Cortex of kidney (tissue), 1 donor: ENCODE measurements at regions not wholly inside any gene's neighbourhood (a gene's known extent, or its start where the extent isn't known, plus 50 kb on each side); places are given as distances from the start of the nearest gene placed in this dataset.
"Not testable (repeated sequence)": the region's sequence is repeated elsewhere in the genome, so short reads cannot be mapped to it uniquely, and the experiment has no call there.

Experiments used
- DNase-seq: peaks from one replicate; lab custom pipeline; 2025; lab: John Stamatoyannopoulos, UW

DNA sequence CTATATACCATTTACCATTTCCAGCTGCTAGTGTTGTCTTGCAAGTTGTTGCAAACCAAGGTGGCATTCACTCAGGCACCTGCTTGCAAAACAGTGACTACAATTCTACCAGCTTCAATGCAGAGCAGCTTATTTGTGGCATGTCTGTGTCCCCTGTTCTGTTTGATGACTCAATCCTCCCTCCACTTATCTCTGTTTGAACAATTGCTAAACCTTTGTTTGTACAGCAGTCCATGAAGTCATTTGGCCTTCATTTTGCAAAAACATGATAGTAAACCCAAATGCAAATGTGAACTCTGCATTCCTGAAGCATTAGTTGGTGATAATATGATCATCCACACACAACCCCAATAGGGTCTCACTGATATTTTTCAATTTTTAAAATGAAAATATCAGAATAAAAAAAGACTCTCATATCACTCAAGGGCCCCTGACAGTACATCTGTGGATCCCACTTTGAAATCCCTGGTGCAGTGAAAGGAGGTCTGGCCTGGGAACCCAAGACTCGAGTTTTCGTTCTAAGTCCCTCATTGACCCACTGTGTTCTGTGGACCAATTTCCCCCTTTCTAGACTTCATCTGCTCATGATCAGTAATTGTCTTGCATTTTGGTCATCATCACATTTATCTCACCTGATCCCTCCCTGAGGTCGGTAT, 425.4 kb downstream of the RPS24 start:
- no peak for DNase-seq

DNA sequence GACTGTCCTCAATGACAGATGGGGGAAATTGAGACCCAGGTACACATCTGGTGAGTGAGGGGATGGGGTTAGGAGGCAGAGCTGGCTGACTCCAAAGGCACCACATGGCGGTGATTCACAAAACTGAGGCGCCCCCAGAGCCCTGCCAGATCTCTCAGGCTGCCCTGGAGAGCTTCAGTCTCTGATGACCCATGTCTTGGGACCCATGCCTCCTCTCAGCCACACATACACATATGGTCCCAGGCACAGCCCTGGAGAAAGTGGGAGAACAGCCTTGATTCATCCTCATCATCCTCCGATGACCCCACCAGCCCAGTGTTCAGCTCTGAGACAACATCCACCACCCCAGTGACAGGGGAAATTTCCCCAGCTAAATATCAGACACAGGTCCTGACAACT, 426.0 kb downstream of the RPS24 start:
- DNase-seq = no peak

DNA sequence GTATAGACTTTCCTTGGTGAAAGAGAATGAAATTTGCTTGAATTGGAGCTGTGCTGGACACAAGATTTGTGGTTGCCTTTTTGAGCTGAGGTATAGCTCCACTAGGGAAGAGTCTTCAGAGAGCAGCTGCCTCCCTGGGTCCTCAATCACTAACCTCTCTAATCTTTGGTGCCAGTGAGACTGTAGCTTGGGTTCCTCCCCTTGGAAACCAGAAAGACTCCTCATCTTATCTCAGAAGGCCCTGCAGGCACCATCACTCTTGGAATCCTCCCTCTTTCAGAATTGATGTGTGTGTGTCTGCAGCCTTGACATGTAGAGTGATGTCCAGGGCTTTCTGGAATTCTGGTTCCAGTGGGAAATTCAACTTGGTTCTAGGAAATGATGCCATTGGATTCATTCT, 426.5 kb downstream of the RPS24 start:
- no peak for DNase-seq

DNA sequence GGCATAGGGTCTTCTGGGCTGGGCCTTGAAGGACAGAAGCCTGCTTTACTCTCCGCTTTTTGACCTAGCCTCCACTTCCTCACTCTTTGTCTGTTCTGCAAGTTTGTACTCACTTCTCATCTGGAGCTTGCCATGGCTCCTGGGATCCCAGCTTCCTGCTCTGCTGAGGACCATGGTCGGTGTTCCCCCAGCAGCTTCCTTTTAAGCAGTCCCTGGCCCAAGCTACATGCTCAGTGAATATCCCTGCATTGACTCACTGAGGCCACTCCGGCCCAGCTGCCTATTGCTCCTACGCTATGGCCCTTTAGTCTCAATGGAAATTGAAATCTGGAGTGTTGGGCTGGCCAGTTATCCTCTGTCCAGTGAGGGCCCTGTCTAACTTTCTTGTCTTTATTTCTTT, 427.7 kb downstream of the RPS24 start:
- no peak for DNase-seq

DNA sequence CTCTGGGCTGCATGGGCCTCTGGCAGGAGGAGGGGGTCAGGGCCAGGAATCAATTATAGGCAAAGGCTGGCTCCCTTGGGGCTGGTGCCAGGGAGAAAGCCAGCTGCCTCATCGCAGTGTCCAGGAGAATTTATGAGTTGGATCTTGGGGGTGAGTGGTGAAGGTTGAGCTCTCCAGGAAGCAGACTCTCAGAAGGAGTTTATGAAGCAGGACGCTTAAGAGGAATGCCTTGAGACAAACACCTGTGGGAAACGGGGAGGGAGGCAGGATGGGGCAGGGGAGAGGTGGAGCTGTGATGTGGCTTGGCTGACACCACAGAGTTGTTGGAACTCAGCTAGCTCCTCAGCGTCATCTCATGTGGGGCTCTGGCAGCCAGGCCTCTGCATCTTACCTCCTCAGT, 428.5 kb downstream of the RPS24 start:
- DNase-seq = no peak

DNA sequence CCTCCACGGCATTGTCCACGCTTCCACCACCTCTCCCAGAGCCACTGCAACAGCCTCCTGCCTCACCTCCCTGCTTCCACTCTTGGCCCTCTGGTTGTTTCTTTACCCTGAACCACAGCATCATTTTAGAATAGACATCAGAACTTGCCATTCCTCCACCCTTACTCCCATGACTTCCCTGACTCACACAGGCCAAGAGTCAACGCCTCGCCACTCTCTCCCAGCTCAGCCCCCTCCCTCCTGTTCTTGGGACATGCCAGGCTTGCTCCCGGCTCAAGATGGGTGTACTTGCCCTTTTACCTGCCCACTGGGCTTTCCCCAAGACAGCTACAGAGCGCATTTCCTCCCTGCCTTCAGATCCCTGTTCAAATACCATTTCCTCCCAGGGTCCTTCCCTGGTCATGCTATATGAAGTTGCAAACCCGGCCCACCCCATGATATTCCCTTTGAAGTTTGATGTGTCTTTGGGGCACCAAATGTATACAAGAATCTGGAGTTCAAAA, 429.1 kb downstream of the RPS24 start:
- no peak for DNase-seq

DNA sequence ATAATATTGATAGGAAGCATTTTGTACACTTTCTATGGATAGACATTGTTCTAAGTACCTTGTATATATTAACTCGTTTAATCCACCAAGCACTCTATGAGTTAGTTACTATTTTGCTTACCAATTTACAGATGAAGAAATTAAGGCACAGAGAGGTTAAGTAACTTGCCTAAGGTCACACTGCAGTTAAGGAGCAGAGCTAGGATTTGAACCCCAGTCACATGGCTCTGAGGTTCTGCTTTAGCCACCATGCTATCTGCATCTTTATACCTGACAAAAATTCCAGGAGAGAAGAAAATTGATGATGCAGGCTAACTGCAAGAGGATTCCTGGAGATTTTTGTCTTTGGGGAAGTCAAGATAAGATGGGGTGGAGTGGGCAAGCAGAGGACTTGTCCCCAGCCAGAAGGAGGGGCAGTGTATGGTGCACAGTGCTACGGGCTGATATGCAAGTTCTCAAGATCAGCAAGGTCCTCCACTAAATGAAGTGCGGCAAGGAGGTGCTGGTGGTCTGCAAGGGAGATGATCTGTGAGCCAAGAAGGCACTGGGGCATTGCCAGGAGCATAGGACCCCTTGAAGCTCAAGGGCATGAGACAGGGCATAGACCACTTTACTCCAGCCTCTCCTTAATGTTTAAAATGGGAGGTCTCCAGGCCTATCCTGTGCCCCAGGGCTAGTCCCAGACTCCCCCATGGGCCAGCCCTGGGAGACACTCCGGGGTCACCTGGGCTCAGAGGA, 430.6 kb downstream of the RPS24 start:
- DNase-seq = no peak

DNA sequence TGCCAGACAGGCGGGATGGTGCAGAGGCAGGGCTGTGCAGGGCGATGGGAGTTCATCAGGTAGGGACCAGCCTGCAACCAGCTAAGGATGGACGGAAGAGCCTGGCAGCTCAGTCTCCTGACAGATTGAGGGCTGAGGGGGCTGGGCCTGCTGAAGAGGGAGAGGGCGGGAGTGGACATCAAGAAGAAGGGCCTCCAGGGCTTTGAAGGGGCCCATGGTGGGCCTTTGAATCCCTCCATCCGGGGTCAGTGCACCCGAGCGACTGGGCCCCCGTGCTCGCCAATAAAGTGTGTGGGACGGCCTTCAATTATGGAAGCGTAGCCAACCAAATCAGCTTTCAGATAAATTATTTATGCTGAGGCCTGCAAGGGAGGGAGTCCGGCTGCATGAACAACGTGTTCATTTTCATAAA, 431.2 kb downstream of the RPS24 start:
- DNase-seq = no peak

DNA sequence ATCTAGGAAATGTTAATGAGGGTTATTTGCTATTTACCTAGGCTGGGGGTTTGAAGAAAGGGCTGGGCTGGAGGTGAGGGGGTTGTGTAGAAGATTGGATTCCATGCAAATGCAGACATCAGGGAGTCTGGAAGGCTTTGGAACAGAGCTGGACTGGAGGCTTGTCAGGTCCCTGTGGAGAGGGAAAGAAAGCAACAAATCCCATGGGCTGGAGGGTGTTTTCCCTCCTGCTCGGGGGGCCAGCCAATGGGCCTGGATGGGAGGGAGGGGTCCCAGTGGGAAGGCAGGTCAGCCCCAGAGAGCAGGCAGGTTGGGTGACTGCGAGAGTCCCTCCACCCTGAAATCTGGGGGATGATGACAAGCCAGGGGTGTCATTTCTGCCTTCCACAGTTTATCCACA, 431.8 kb downstream of the RPS24 start:
- DNase-seq = no peak

DNA sequence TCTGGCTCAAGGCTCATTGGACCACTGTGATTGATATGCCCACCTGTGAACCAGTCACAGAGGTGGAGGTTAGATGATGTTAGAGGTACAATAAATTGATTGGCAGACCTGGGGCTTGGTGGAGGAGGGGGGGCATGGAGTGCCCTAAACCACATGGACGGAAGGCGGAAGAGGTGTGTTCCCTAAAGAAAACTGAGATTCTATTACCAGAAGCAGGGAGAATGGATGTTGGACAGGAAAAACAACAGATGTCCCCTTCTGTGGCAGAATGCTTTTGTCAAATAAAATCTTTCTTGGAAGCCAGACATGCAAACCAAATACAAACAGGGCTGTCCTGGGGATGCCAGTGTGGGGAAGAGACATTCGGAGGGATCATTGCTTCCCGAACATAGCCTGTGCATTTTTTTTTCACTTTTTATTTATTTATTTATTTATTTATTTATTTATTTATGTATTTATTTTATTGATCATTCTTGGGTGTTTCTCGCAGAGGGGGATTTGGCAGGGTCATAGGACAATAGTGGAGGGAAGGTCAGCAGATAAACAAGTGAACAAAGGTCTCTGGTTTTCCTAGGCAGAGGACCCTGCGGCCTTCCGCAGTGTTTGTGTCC, 433.9 kb downstream of the RPS24 start:
- no peak for DNase-seq

DNA sequence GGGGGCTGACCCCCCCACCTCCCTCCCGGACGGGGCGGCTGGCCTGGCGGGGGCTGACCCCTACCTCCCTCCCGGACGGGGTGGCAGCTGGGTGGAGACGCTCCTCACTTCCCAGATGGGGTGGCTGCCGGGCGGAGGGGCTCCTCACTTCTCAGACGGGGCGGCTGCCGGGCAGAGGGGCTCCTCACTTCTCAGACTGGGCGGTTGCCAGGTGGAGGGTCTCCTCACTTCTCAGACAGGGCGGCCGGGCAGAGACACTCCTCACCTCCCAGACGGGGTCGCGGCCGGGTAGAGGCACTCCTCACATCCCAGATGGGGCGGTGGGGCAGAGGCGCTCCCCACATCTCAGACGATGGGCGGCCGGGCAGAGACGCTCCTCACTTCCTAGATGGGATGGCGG, 435.1 kb downstream of the RPS24 start:
- not testable (repeated sequence) for DNase-seq

DNA sequence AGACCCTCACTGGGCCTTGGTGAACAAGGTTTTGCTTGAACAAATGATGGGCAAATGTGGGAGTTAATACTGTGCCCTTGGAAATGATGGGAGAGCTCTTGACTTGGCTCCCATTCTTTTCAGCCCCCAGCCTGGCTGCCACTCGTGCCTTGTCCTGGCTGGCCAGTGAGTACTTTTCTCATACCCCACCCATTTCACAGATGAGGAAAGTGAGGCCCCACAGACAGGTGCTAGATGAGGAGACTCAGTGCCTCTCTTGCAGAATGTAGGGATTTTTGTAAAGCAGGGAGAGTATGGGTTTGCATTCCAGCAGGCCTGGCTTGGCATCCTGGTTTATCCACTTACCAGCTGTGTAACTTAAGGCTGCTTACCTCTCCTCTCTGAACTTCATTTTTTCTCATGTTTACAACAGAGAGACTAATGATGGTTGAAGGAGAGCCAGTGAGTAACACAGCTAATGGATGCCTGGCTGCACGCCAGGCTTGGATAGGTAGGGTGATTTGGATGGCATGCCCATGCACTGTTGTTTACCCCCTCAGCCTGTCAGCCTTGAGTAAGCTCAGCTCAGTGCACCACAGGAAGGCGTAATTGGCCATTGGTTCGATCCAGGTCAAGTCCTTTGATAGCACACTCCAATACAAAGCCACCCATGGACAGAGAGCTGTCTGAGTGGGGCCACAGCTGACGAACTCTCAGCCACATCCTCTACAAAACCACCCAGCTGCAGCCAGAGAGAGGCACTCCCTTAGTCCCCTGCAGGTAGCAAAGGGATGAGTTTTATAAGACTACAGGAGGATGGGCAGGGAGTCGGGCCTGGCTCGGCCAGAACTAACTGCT, 436.8 kb downstream of the RPS24 start:
- no peak for DNase-seq

DNA sequence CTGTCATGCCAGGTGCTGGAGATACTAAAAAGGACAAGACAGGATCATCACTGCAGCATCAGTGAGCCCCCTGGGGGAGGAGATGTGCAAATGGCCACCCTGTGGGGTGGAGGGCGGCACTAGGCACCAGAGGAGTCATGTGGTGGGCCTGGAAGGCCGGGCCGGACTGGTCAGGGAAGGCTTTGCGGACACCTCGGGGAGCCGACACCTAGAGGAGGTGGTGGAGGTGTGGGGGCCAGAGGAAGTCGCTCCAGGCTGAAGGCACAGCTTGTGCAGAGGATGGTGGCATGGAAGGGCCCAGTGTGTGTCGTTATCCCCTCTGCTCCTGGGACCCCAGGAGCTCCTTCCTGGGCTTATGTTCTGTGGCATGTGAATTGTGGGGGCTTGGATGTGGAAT, 437.7 kb downstream of the RPS24 start:
- no peak for DNase-seq

DNA sequence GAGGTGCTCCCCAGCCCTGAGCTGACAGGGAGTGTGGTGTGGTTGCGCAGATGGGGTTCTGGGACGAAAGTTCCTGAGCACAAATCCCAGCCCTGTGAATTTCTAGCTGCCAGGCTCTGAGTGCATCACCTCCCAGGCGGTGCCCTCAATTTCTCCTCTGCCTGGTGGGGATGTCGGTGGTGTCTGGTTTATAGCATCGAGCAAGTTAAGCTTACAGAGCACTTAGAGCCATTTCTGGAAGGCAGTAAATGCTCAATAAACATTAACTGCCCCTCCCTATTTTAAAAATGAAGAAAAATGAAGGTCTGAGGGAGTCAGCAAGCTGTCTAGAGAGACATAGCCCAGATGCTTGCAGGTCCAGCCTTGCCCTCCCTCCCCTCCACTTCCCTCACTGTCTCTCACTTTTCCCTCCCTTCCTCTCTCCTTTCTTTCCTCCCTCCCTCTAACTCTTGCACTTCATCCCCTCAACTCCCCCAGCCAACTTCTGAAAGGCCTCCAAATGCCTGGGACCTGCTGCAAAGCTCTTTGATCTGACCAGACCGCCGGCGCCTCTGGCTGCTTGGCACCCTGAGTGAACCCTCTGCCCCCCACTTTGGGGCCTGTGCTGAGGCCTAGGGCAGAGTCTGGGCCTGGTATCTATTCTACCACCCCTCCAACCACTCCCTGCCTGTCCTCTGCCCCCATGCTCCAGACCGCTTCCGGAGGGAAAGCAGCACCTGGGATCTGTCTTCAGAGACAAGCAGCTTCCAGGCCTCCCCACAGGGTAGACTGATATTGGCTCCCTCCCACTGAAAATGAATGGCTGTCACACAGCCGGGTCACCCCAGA, 438.3 kb downstream of the RPS24 start:
- DNase-seq = no peak

DNA sequence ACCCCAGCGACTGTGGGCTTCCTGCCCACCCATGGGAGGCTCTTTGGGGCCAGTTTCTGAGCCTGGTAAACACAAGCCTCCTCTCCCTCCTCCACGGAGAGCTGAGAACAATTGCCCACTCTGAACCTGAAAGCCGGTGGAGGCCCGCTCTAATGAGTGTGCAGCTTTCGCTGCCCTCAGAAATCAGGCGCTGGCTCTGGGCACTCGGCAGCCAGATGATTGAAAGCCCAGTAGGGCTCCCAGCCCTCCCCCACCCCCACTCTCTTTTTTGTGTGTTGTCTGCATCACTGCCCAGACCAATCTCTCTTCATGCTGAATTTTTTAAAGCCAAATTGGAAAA, 438.9 kb downstream of the RPS24 start:
- DNase-seq = no peak

DNA sequence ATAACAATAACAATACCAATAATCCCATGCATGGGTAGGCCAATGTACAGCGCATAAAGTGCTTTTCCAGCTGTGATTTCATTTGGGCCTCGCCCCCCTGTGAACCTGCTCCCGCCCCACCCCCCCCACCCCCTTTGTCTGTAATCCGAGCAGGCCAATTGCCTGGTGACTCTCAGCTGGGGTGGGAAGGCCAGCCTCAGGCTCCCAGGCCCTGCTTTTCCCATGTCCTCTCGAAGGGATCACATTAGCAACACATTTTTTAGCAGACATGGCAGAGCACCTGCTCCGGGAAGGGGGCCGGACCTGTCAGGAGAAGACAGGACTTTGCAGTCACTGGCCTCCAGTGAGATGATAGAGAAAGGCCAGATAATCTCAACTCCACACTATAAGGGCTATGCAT, 439.3 kb downstream of the RPS24 start:
- DNase-seq = no peak

DNA sequence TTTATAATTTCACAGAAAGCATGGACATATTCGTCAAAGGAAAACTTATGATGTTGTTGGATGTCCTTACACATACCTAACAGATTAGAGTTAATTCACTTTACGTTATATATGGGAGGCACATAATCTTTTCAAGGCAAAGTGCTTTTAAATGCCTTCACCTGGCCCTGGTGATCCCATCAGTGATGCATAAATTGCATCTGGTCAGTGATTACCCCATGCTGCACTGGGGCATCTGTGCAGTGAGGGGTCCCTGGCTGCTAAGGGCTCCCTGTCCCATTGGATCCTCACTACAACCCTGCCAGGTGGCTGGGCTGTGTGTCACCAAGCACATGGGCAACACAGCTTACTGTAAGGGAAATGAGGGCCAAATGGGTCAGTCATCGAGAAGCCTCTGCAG, 441.1 kb downstream of the RPS24 start:
- DNase-seq = no peak

DNA sequence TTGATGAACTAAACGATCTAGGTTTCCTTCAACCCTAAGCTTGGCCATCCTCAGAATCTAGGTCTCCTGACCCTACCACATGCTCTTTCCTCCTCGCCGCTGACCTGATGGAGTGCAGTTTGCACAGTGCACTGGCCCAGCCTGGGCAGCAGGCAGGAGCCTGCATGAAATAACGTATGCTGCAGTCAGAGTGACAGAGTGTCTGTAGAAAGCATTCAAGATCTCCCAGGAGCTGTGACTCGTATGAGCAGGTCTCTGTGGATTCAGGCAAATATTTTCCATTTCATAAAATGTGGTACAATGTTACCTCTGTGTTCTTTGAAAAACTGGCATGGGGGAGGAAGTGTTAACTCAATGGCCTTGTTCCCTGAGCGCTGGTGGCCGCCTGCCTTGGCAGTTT, 441.8 kb downstream of the RPS24 start:
- DNase-seq = no peak

DNA sequence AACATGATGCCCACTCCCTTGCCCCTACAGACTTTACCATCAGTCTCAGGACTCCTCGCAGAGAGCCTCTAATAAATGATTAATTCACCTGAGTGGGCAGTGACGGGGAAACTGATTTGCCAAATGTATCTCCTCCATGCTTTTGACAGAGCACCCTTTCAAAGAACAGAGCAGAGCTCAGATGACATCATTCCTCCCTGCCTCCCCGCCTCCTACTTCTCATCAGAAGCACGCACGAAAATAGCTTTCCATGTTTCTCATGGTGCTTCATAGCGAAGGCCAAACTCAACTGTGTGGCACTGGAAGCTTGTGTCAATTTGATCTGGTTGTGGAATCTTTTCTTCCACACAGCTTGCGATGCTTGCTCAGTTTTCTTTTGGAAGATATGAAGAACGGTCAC, 442.5 kb downstream of the RPS24 start:
- no peak for DNase-seq

DNA sequence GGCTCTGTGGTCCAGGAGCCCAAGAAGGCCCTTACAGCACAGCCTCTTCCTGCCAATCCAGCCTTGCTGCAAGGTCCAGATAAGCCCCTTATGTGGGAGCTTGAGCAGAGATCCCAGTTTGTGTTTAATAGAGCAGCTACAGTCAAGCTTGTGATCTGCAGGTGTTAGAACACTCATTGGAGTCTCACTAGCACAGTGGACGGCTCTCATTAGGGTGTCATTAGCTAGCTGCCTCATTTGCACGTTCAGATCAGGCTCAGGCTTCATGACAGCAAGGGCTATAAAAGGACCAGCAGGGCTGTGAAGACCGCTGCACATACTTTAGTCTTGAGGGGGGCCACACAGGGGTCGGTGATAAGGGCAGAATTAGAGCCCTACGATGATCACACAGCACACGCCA, 443.2 kb downstream of the RPS24 start:
- DNase-seq = no peak

DNA sequence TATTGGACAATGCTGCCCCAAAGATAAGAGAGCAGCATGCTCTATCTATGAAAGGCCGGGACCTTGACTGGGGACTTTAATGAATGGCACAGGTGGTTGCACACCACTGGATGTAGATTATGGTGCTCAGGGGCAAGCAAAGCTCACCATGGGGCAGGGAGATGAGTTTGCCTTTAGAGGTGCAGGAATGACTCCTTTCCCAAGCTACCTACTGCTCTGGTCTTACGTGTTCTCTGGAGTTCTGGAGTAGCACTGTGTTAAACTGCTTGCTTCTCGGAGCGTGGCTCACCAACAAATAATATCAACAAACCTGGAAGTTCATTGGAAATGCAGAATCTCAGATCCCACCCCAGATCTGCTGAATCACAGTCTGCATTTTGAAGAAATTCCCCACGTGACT, 445.3 kb downstream of the RPS24 start:
- DNase-seq = no peak

DNA sequence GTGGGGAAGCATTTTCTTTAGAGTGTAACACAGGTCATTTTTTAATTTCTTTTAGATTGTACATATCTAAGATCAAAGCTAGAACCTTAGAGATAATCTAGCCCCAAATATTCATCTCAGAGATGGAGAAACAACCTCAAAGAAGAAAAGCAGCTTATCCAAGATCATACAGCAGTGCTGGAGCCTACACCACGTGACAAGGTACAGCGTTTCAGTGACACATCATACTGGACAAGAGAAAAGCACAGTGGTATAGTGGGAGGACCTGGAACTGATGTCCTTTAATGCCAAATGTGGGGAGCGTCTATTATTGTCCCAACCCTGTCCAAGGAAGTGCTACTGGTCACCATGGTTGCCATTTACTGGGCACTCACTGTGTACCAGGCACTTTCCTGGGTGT, 445.8 kb downstream of the RPS24 start:
- DNase-seq = no peak
